ENCODE measurements at regions not wholly inside any gene's neighbourhood (a gene's known extent, or its start where the extent isn't known, plus 50 kb on each side); places are given as distances from the start of the nearest gene placed in this dataset.

GRCh38 chr6:73941892-73942291 is 245.9 kb downstream of the CD109 start:
- no peaks in the 10 kb centered on the region for H3K36me3 ChIP-seq
- H3K4me1 ChIP-seq: no peaks in the 10 kb centered on the region
- H3K27me3 ChIP-seq: no peaks in the 10 kb centered on the region
- DNase-seq: no peak
- H3K9me3 ChIP-seq: no peaks in the 10 kb centered on the region
- H3K27ac ChIP-seq: no peak overlapping the region
- in situ Hi-C loops (cut with MboI; ENCODE audit: low pct_ligation_motif_present in 1 of 4, low pct_unique_long_range_greater_than_20kb in 1 of 4, low sequenced_read_pairs in 3 of 4) (no loop called here), intact Hi-C loops (cut with DNase I; ENCODE audit: low total_unique reads) (no loop called here)
- no peak for TF ChIP-seq EP300 (IDR thresholded peaks at IDR 0.05; ENCODE audit: low read depth)
- TF ChIP-seq POLR2A (IDR thresholded peaks at IDR 0.05): no peak
- TF ChIP-seq CTCF (IDR thresholded peaks at IDR 0.05): no peak
- no peak for TF ChIP-seq POLR2AphosphoS5 (IDR thresholded peaks at IDR 0.05)
- H3K4me3 ChIP-seq: no peak overlapping the region

GRCh38 chr6:73937805-73938204 is 241.8 kb downstream of the CD109 start:
- in situ Hi-C loops (cut with MboI; ENCODE audit: low pct_ligation_motif_present in 1 of 4, low pct_unique_long_range_greater_than_20kb in 1 of 4, low sequenced_read_pairs in 3 of 4): no loop called here
- Histone ChIP-seq H3K27ac (no peak overlapping the region), H3K27me3 (no peaks in the 10 kb centered on the region), H3K4me3 (no peak overlapping the region), H3K36me3 (no peaks in the 10 kb centered on the region), H3K9me3 (no peaks in the 10 kb centered on the region), H3K4me1 (no peaks in the 10 kb centered on the region)
- intact Hi-C loops (cut with DNase I; ENCODE audit: low total_unique reads): no loop called here
- TF ChIP-seq EP300 (IDR thresholded peaks at IDR 0.05; ENCODE audit: low read depth) (no peak), POLR2A (IDR thresholded peaks at IDR 0.05) (no peak), POLR2AphosphoS5 (IDR thresholded peaks at IDR 0.05) (no peak), CTCF (IDR thresholded peaks at IDR 0.05) (no peak)
- no peak for DNase-seq

GRCh38 chr6:73932866-73933265 is 236.9 kb downstream of the CD109 start:
- Histone ChIP-seq H3K27ac (no peak overlapping the region), H3K9me3 (peaks cover 0 to 9% of the 10 kb centered on the region in 2 donors), H3K4me3 (no peak overlapping the region), H3K4me1 (no peaks in the 10 kb centered on the region), H3K36me3 (no peaks in the 10 kb centered on the region), H3K27me3 (no peaks in the 10 kb centered on the region)
- DNase-seq: no peak
- in situ Hi-C loops (cut with MboI; ENCODE audit: low pct_ligation_motif_present in 1 of 4, low pct_unique_long_range_greater_than_20kb in 1 of 4, low sequenced_read_pairs in 3 of 4) (no loop called here), intact Hi-C loops (cut with DNase I; ENCODE audit: low total_unique reads) (no loop called here)
- TF ChIP-seq EP300 (IDR thresholded peaks at IDR 0.05; ENCODE audit: low read depth) (no peak), CTCF (IDR thresholded peaks at IDR 0.05) (no peak), POLR2A (IDR thresholded peaks at IDR 0.05) (no peak), POLR2AphosphoS5 (IDR thresholded peaks at IDR 0.05) (no peak)

GRCh38 chr6:73929405-73929804 is 233.4 kb downstream of the CD109 start:
- H3K4me3 ChIP-seq: no peak overlapping the region
- TF ChIP-seq POLR2A (IDR thresholded peaks at IDR 0.05) (no peak), POLR2AphosphoS5 (IDR thresholded peaks at IDR 0.05) (no peak), EP300 (IDR thresholded peaks at IDR 0.05; ENCODE audit: low read depth) (no peak), CTCF (IDR thresholded peaks at IDR 0.05) (no peak)
- peaks cover 0 to 12% of the 10 kb centered on the region in 2 donors for H3K9me3 ChIP-seq
- no peak for DNase-seq
- in situ Hi-C loops (cut with MboI; ENCODE audit: low pct_ligation_motif_present in 1 of 4, low pct_unique_long_range_greater_than_20kb in 1 of 4, low sequenced_read_pairs in 3 of 4) (no loop called here), intact Hi-C loops (cut with DNase I; ENCODE audit: low total_unique reads) (no loop called here)
- H3K27ac ChIP-seq: no peak overlapping the region
- no peaks in the 10 kb centered on the region for H3K36me3 ChIP-seq
- no peaks in the 10 kb centered on the region for H3K4me1 ChIP-seq
- 23 to 70% methylated on average over 3 of the region's 3 CpGs for WGBS, 2 donors (ENCODE audit: low coverage in 1 of 2)
- no peaks in the 10 kb centered on the region for H3K27me3 ChIP-seq

Data from transverse colon (tissue), 4 donors.